GM18867 (cell line): ENCODE measurements at regions not wholly inside any gene's neighbourhood (a gene's known extent, or its start where the extent isn't known, plus 50 kb on each side); places are given as distances from the start of the nearest gene placed in this dataset.

ENCODE experiments used
- ATAC-seq: cut with Tn5 transposase; IDR thresholded peaks from one replicate; pipeline ENCODE4 v1.9.1; 2021; ENCODE audit warnings: mild to moderate bottlenecking, moderate library complexity; ENCODE audit not compliant: unreplicated experiment

GRCh38 chr2:147657086-147658000 lies 187.5 kb upstream of the ACVR2A start:
- ATAC-seq = no peak

DNA sequence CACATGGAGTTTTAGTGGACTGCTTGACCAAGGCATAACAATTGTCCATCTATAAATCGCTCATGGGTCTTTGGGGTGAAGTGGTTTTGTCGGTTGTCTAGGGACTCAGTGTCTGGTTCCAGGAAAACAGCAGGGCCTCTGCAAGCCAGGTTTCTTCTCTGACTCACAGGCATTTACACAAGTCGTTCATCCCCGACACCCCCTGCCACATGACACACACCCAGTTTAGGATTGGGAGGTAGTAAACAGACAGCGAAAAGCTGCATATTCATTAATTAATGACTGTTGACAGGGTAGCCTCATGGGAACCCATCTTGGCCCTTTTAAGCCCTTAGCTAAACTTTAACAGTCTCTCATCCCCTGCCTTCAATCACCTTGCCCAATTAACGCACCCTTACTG lies 194.8 kb upstream of the ACVR2A start:
- no peak for ATAC-seq

- ATAC-seq = no peak
Measured at GRCh38 chr2:147649286-147649685, 195.5 kb upstream of the ACVR2A start.

- no peak for ATAC-seq
Measured at GRCh38 chr2:147648471-147648870, 196.4 kb upstream of the ACVR2A start.

DNA sequence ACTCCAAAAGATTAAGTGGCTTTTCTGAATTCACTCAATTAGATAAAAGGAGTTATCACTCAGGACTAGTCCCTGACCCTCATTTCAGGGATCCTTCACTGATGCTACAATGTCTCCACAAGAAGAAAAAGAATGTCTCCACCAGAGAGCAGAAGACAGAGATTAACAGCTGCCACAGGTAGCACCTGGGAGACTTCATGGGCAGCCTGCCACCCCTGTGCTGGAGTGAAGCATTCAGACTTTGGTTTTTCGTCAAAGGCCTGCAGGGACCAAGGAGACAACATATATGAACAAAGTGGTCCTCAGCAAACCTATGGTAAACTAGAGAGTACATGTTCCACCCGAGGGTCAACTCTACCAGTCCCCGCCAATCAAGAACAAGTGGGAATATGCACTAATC lies 197.0 kb upstream of the ACVR2A start:
- no peak for ATAC-seq

DNA sequence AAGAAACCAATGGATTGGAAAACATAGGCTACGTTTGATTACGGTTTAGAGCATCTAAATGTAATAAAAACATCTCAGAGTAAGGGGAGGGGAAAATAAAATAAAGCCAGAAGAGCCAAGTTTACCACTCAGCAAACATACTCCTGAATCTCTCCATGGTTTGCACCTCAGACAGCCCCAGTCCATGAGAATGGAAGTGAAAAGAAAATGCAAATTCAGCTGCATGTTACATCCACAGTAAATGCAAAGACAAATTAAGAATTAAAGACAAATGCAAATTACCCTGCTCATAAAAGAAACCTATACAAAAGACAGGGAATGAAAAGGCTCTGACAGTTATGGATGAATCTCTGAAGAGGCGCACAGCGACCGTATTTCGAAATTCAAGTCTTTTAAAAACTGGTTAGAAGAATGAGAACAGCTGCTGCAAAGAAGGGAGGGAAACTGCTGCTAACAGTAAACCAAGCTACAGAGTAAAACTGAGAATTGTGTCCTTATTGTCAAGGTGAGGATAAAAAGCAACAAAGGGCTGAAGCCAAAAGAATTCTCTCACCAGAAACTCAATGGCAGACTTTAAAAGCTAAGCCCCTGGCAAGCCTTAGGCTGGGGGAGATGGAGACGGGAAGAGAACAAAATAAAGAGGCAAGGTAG lies 197.9 kb upstream of the ACVR2A start:
- no peak for ATAC-seq

- no peak for ATAC-seq
Measured at GRCh38 chr2:147644491-147644890, 200.3 kb upstream of the ACVR2A start.

DNA sequence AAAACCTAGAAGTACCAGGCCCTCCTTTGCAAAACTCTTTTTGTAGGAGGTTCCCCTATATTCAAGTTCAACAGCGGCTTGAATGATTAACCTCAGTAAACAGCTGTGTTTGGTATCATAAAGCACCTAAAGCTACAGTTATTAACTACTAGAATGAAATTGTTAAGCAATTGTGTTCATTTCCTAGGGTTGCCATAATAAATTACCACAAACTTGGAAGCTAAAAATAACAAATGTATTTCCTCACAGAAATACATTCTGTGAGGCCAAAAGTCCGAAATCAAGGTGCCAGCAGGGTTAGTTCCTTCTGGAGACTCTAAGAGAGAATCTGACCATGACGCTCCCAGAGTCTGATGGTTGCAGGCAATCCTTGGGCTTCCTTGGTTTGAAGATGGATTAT lies 202.1 kb upstream of the ACVR2A start:
- ATAC-seq = no peak

- no peak for ATAC-seq
Measured at GRCh38 chr2:147641651-147642050, 203.2 kb upstream of the ACVR2A start.

DNA sequence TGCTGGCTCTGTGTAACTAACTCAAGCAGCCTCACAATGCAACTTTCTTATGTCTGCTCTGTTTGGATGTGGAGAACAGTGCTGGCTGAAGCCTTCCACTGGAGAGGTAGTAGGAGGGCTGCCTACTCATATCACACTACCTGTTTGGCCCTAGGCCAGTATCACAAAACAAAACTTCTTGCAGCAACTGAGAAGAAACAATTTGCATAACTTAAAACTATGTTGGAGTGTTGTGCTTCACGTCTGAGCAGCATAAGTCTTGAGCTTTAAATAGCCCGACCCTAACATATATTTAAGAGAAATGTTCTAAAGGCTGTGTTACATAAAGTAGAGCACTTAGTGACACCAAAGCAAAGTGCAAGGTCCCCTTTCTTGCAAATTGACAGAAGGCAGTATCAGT lies 204.9 kb upstream of the ACVR2A start:
- peak; percentile 79 for ATAC-seq

- no peak for ATAC-seq
Measured at GRCh38 chr2:147639386-147639785, 205.4 kb upstream of the ACVR2A start.

GRCh38 chr2:147636886-147637285 lies 207.9 kb upstream of the ACVR2A start:
- ATAC-seq = peak; percentile 18

DNA sequence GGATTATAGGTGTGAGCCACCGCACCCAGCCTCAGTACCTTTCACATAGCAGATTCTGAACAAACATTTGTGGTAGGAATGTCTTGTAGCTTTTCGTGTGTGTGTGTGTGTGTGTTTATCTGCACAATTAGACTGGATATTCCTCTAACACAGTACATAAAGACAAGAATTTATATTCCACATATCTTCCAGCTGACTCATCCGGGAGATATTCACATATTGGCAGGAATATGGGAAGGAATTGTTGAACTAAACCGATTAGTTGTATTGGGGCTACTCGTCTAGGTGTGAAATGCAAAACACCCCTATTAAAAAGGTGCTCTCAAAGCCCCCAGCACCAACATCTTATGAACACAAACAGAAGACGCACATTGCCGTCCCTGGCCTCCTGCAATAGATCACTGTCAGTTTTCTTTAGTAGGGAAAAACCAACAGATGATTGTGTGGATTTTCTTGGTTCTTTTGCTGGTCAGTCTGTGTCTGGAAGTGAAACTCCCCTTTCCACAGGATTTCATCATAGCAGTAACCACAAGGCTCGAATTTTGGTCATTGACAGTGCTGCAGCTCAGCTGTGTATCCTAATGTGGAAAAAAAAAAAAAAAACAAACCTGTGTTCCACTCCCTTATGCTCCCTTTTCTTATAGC lies 208.5 kb upstream of the ACVR2A start:
- ATAC-seq = no peak

DNA sequence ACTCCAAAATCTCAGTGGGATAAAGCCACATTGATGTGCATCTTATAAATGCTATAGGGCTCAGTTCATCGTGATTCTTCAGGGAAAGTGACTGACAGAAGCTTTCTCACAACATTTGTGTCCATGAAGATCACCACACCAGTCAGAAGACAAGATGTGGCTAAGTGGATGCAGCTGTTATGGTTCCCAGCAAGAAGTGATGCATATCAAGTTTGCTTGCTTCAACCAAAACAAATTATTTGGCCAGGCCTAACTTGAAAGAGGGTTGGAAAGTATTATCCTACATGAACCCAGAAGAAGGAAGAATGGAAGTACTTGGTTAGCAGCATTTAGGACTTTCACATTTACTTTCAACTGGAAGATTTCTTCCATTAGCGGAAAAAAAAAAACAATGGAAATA lies 210.0 kb upstream of the ACVR2A start:
- ATAC-seq = no peak

- no peak for ATAC-seq
Measured at GRCh38 chr2:147632198-147632597, 212.6 kb upstream of the ACVR2A start.

GRCh38 chr2:147631294-147631693 lies 213.5 kb upstream of the ACVR2A start:
- ATAC-seq = no peak

DNA sequence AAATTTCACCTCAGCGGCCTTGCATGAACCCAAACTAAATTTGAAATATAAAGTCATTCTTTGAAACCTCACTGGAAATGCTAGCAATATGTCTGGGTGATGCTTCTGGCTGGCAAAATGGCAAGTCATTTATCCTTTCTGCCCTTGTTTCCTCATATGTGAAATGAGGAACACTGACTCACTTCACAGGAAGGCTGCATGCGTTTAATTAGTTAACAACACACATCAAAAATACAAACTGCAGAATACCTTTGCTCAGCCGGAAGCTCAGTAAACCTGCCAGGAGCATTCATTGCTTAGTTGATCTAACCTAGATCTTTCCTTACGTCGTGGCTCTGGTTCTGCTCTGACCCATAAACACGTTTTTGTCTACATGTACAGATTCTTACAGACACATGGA lies 214.2 kb upstream of the ACVR2A start:
- no peak for ATAC-seq

GRCh38 chr2:147628971-147629421 lies 215.8 kb upstream of the ACVR2A start:
- ATAC-seq = peak; percentile 50

GRCh38 chr2:147623328-147623727 lies 221.5 kb upstream of the ACVR2A start:
- ATAC-seq = peak; percentile 96

GRCh38 chr2:147621656-147622197 lies 223.1 kb upstream of the ACVR2A start:
- ATAC-seq = no peak

- no peak for ATAC-seq
Measured at GRCh38 chr2:147619808-147620207, 225.0 kb upstream of the ACVR2A start.
